ENCODE measurements at regions not wholly inside any gene's neighbourhood (a gene's known extent, or its start where the extent isn't known, plus 50 kb on each side); places are given as distances from the start of the nearest gene placed in this dataset.

DNA sequence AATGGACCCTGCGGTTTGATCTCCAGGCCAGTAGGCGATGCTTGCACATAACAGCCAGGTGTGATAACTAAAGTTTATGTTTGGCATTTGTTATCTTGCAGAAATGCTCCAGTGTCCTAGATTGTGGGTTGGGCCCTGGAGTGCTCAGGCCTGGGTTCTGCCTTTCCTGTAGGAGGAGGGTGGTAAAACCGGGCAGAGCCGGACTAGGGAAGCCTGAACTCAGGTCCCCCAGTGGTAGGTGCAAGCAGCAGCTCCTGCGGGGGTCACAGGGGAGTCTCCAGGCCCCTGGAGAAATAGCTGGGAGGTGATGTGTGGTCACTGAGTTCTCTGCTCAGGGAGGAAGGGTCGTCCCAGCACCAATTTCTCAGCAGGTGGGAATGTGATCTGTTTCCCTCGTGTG is 538.3 kb upstream of the ANO3 start (continued):
- TF ChIP-seq, protein P1, sequence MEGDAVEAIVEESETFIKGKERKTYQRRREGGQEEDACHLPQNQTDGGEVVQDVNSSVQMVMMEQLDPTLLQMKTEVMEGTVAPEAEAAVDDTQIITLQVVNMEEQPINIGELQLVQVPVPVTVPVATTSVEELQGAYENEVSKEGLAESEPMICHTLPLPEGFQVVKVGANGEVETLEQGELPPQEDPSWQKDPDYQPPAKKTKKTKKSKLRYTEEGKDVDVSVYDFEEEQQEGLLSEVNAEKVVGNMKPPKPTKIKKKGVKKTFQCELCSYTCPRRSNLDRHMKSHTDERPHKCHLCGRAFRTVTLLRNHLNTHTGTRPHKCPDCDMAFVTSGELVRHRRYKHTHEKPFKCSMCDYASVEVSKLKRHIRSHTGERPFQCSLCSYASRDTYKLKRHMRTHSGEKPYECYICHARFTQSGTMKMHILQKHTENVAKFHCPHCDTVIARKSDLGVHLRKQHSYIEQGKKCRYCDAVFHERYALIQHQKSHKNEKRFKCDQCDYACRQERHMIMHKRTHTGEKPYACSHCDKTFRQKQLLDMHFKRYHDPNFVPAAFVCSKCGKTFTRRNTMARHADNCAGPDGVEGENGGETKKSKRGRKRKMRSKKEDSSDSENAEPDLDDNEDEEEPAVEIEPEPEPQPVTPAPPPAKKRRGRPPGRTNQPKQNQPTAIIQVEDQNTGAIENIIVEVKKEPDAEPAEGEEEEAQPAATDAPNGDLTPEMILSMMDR (conservative IDR thresholded peaks at IDR 0.05; ENCODE audit: low read depth in 2 of 2), result no peak

DNA sequence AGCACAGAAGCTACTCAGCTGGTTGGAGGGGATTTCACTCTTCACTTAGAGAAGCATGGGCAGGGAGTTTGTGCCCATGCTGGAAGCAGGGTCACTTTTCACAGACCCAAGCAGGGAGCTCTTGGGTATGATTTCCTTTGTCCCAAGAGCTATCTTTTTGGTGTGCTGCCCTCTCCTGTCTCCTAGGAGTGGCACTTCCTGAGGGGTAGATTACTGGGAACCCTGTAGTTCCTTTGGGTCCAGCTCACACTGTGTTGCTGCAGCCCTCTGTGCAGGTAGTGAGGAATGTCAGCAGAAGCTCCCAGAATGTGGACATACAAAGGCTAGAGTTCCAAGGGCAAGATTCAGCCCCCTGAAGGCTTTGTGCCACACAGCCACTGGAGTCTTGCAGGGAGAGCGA is 537.1 kb upstream of the ANO3 start:
- H3K4me1 ChIP-seq (ENCODE audit: insufficient read depth), result peaks cover 5% of the 10 kb centered on the region
- H3K9me2 ChIP-seq (ENCODE audit: insufficient read depth), result no peaks in the 10 kb centered on the region
- H2AFZ ChIP-seq, result peak overlapping the region; percentile 90
- no peaks in the 10 kb centered on the region for H3K36me3 ChIP-seq (ENCODE audit: insufficient read depth)
- no peaks in the 10 kb centered on the region for H3K27me3 ChIP-seq (ENCODE audit: insufficient read depth)
- Mint-ChIP-seq H3K4me3 (no peak overlapping the region), H3K36me3 (ENCODE audit: low read depth) (no peaks in the 10 kb centered on the region), H3K27ac (no peak overlapping the region), H3K9me3 (no peaks in the 10 kb centered on the region), H3K4me1 (peaks cover 4% of the 10 kb centered on the region), H3K27me3 (ENCODE audit: insufficient read depth, low read depth, poor library complexity) (no peaks in the 10 kb centered on the region)
- H3K4me3 ChIP-seq, result no peak overlapping the region
- H3K79me2 ChIP-seq (replicated peaks; ENCODE audit: insufficient read depth), result no peaks in the 10 kb centered on the region
- H4K20me1 ChIP-seq (replicated peaks; ENCODE audit: insufficient read depth), result no peaks in the 10 kb centered on the region
- ATAC-seq, result peak; percentile 84
- no peaks in the 10 kb centered on the region for H3F3A ChIP-seq (replicated peaks; ENCODE audit: low read depth)
- DNase-seq (ENCODE audit: low spot score), result peak; percentile 31
- H3K4me2 ChIP-seq, result no peak overlapping the region
- no peak overlapping the region for H3K27ac ChIP-seq (ENCODE audit: low read depth)
- TF ChIP-seq EZH2phosphoT487 (IDR thresholded peaks at IDR 0.05; ENCODE audit: unreplicated experiment), result no peak
- TF ChIP-seq, protein P2, sequence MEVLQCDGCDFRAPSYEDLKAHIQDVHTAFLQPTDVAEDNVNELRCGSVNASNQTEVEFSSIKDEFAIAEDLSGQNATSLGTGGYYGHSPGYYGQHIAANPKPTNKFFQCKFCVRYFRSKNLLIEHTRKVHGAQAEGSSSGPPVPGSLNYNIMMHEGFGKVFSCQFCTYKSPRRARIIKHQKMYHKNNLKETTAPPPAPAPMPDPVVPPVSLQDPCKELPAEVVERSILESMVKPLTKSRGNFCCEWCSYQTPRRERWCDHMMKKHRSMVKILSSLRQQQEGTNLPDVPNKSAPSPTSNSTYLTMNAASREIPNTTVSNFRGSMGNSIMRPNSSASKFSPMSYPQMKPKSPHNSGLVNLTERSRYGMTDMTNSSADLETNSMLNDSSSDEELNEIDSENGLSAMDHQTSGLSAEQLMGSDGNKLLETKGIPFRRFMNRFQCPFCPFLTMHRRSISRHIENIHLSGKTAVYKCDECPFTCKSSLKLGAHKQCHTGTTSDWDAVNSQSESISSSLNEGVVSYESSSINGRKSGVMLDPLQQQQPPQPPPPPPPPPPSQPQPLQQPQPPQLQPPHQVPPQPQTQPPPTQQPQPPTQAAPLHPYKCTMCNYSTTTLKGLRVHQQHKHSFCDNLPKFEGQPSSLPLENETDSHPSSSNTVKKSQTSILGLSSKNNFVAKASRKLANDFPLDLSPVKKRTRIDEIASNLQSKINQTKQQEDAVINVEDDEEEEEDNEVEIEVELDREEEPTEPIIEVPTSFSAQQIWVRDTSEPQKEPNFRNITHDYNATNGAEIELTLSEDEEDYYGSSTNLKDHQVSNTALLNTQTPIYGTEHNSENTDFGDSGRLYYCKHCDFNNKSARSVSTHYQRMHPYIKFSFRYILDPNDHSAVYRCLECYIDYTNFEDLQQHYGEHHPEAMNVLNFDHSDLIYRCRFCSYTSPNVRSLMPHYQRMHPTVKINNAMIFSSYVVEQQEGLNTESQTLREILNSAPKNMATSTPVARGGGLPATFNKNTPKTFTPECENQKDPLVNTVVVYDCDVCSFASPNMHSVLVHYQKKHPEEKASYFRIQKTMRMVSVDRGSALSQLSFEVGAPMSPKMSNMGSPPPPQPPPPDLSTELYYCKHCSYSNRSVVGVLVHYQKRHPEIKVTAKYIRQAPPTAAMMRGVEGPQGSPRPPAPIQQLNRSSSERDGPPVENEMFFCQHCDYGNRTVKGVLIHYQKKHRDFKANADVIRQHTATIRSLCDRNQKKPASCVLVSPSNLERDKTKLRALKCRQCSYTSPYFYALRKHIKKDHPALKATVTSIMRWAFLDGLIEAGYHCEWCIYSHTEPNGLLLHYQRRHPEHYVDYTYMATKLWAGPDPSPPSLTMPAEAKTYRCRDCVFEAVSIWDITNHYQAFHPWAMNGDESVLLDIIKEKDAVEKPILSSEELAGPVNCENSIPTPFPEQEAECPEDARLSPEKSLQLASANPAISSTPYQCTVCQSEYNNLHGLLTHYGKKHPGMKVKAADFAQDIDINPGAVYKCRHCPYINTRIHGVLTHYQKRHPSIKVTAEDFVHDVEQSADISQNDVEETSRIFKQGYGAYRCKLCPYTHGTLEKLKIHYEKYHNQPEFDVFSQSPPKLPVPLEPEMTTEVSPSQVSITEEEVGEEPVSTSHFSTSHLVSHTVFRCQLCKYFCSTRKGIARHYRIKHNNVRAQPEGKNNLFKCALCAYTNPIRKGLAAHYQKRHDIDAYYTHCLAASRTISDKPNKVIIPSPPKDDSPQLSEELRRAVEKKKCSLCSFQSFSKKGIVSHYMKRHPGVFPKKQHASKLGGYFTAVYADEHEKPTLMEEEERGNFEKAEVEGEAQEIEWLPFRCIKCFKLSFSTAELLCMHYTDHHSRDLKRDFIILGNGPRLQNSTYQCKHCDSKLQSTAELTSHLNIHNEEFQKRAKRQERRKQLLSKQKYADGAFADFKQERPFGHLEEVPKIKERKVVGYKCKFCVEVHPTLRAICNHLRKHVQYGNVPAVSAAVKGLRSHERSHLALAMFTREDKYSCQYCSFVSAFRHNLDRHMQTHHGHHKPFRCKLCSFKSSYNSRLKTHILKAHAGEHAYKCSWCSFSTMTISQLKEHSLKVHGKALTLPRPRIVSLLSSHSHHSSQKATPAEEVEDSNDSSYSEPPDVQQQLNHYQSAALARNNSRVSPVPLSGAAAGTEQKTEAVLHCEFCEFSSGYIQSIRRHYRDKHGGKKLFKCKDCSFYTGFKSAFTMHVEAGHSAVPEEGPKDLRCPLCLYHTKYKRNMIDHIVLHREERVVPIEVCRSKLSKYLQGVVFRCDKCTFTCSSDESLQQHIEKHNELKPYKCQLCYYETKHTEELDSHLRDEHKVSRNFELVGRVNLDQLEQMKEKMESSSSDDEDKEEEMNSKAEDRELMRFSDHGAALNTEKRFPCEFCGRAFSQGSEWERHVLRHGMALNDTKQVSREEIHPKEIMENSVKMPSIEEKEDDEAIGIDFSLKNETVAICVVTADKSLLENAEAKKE (CRISPR knock-in tag; IDR thresholded peaks at IDR 0.05), result no peak
- TF ChIP-seq, protein P1 (conservative IDR thresholded peaks at IDR 0.05; ENCODE audit: low read depth in 2 of 2), result peak; percentile 26 to 44; a peak in 3 of 4 replicates

All from GM23338 (cell line).